ENCODE measurements at regions not wholly inside any gene's neighbourhood (a gene's known extent, or its start where the extent isn't known, plus 50 kb on each side); places are given as distances from the start of the nearest gene placed in this dataset.

- CTCF ChIA-PET = interaction anchor here (0.6 to 1.8 kb wide), 8 partner anchors 8 to 231 kb away, joined by 3 to 12 read pairs (median 4); no protein-coding TSS in a partner anchor
- no peak for TF ChIP-seq CTCF (IDR thresholded peaks at IDR 0.05; ENCODE audit: insufficient read depth, low read length, missing control alignments)
- POLR2A ChIA-PET = interaction anchor here (0.7 to 1.8 kb wide), 9 partner anchors 12 to 244 kb away, joined by 3 to 8 read pairs (median 4); no protein-coding TSS in a partner anchor
- H3K4me3 ChIP-seq (ENCODE audit: low read depth, low read length) = peak overlapping the region; percentile 76
- DNase-seq (ENCODE audit: low read depth, low spot score) = no peak
Measured at GRCh38 chr9:21559402-21560280, 77.5 kb upstream of the IFNE start.

- DNase-seq (ENCODE audit: low read depth, low spot score) = no peak
- peak overlapping the region; percentile 76 for H3K4me3 ChIP-seq (ENCODE audit: low read depth, low read length)
- ChIA-PET CTCF (interaction anchor here (0.6 to 1.3 kb wide), 3 partner anchors 8 to 230 kb away, joined by 3 to 4 read pairs (median 3); no protein-coding TSS in a partner anchor), POLR2A (interaction anchor here (1.1 kb wide), 1 partner anchor 11 kb away, joined by 3 read pairs; no protein-coding TSS in a partner anchor)
- no peak for TF ChIP-seq CTCF (IDR thresholded peaks at IDR 0.05; ENCODE audit: insufficient read depth, low read length, missing control alignments)
Measured at GRCh38 chr9:21560281-21560745, 78.2 kb upstream of the IFNE start.

- no peak for DNase-seq (ENCODE audit: low read depth, low spot score)
- CTCF ChIA-PET = interaction anchor here (0.8 to 1.3 kb wide), 5 partner anchors 9 to 227 kb away, joined by 3 to 5 read pairs (median 4); no protein-coding TSS in a partner anchor
- POLR2A ChIA-PET = no interaction called here
- no peak for TF ChIP-seq CTCF (IDR thresholded peaks at IDR 0.05; ENCODE audit: insufficient read depth, low read length, missing control alignments)
- H3K4me3 ChIP-seq (ENCODE audit: low read depth, low read length) = no peak overlapping the region
Measured at GRCh38 chr9:21561502-21561901, 79.4 kb upstream of the IFNE start.

- DNase-seq (ENCODE audit: low read depth, low spot score) = no peak
- CTCF ChIA-PET = interaction anchor here (1.3 kb wide), 1 partner anchor 98 kb away, joined by 4 read pairs; no protein-coding TSS in a partner anchor
- POLR2A ChIA-PET = no interaction called here
- no peak overlapping the region for H3K4me3 ChIP-seq (ENCODE audit: low read depth, low read length)
- no peak for TF ChIP-seq CTCF (IDR thresholded peaks at IDR 0.05; ENCODE audit: insufficient read depth, low read length, missing control alignments)
Measured at GRCh38 chr9:21564175-21564574, 82.1 kb upstream of the IFNE start.

- ChIA-PET CTCF (interaction anchor here (1.3 kb wide), 1 partner anchor 99 kb away, joined by 4 read pairs; no protein-coding TSS in a partner anchor), POLR2A (interaction anchor here (0.7 kb wide), 1 partner anchor 135 kb away, joined by 4 read pairs; no protein-coding TSS in a partner anchor)
- TF ChIP-seq CTCF (IDR thresholded peaks at IDR 0.05; ENCODE audit: insufficient read depth, low read length, missing control alignments) = no peak
- no peak overlapping the region for H3K4me3 ChIP-seq (ENCODE audit: low read depth, low read length)
- DNase-seq (ENCODE audit: low read depth, low spot score) = no peak
Measured at GRCh38 chr9:21565155-21565554, 83.0 kb upstream of the IFNE start.

GRCh38 chr9:21567926-21568325 lies 85.8 kb upstream of the IFNE start:
- POLR2A ChIA-PET = no interaction called here
- no peak overlapping the region for H3K4me3 ChIP-seq (ENCODE audit: low read depth, low read length)
- CTCF ChIA-PET = interaction anchor here (0.8 to 2.7 kb wide), 4 partner anchors 8 to 141 kb away, joined by 3 to 8 read pairs (median 3); no protein-coding TSS in a partner anchor
- no peak for DNase-seq (ENCODE audit: low read depth, low spot score)
- TF ChIP-seq CTCF (IDR thresholded peaks at IDR 0.05; ENCODE audit: insufficient read depth, low read length, missing control alignments) = no peak

Data from AG04449 (cell line).